Skin epidermis (tissue), 12 donors: ENCODE measurements at regions not wholly inside any gene's neighbourhood (a gene's known extent, or its start where the extent isn't known, plus 50 kb on each side); places are given as distances from the start of the nearest gene placed in this dataset.

Experiments used
- H3K27ac ChIP-seq, 21 experiments: fragments of 200-600 bp; sonication (generic) in 11 of 21; one replicate each; pipeline ENCODE4 v1.5.0; 2020; ENCODE audit warnings: mild to moderate bottlenecking in 3 of 21, inconsistent platforms in 2 of 21, moderate library complexity in 2 of 21
- H3K4me3 ChIP-seq, 7 experiments: fragments of 200-600 bp; sonication (generic) in 2 of 7; one replicate each; pipeline ENCODE4 v1.5.0; 2020; ENCODE audit warnings: inconsistent platforms in 2 of 7, mild to moderate bottlenecking in 2 of 7, moderate library complexity in 1 of 7

DNA sequence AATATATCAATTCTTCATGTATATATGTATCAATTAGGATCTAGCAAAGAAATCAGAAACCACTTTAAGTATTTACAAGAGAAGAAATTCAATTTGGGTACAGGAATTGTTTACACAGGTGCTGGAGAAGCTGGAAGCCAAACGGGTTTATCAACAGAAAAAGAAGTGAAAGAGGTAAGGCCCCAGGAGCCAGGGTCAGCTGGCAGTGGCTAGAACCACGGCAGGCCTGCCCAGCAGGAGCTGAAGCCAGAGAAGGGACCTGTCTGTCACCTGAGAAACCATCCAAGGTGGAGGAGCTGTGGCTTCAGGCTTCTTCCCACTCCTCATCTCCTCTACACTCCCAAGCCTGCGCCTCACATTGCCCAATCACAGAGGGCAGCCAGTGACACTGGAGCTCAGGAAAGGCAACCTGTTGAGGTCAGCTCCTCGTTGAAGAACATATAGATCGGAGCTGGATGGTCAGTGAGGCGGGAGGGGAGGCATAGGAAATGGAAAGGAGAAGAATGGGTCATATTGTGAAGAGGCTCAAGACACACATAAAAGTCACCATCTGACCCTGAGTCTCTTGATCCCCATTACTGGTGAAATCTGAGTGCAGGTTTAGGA, 182.6 kb downstream of the REEP3 start:
- H3K27ac ChIP-seq: peak overlapping the region in 4 of 21 experiments; percentile 25 to 43 (median 30)
- no peak overlapping the region for H3K4me3 ChIP-seq

GRCh38 chr10:63707254-63707910, 186.2 kb downstream of the REEP3 start:
- H3K27ac ChIP-seq: peak overlapping the region in 12 of 21 experiments; percentile 28 to 60 (median 42)
- H3K4me3 ChIP-seq: no peak overlapping the region

DNA sequence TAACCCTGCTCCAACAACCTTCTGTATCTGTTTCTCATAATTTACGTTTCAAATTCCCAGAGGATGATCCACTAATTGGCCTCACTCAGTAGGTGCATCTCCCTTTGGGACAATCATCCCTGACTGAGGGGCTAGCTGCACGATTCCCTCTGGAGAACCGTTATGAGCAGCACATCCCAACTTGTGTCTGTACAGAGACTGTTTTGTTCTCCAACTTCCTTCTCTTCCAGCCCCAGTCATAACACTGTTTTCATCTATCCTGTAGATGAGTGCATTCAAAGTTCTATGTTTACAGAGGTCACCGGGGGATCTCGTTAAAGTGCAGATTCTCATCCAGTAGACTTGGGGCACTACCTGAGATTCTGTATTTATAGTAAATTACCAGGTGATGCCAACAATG, 187.2 kb downstream of the REEP3 start:
- Histone ChIP-seq H3K27ac (peak overlapping the region in 1 of 21 experiments; percentile 56), H3K4me3 (no peak overlapping the region)

- Histone ChIP-seq H3K4me3 (no peak overlapping the region), H3K27ac (peak overlapping the region in 8 of 21 experiments; percentile 5 to 82 (median 66))
Observed at GRCh38 chr10:63710703-63711102, 189.5 kb downstream of the REEP3 start.

GRCh38 chr10:63711361-63711760, 190.2 kb downstream of the REEP3 start:
- peak overlapping the region in 19 of 21 experiments; percentile 11 to 82 (median 64) for H3K27ac ChIP-seq
- H3K4me3 ChIP-seq: no peak overlapping the region

DNA sequence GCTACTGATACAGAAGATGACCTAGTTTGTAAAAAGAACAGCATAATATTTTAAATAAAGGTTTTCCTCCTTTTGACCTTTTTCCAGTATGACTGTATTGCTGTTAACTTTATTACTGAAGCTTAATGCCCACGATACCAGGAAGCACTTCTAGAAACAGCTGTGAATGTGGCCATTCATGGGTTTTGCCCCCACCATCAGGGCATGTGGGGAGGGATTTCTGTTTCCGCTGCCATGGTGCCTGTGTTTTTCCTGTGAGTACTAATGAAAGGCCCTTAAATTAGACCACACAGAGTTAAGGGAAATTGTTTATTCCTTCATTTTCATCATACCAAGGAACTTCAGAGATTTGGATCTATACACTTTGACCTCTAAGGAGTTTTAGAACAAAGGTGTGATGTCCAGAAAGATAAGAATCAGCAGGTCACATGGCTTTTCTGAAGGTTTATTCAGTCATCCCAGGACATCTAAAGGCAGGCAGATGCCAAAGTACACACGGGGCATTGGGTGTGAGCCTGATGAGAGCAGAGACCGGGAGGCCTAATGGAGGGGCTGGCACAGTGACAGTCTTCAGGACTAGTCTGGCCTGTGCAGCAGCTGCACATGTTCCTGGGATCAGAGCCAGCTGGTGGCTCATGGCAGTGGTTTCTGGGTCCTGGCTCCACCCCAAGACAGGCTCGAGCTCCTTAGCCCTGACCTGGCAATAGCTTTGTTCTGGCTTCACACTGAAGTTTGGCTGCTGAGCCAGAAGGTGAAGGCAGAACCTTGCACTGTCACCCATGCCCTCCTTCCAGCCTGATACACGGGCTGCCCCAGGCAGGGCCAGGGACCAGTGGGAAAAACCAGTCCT, 190.9 kb downstream of the REEP3 start:
- Histone ChIP-seq H3K4me3 (no peak overlapping the region), H3K27ac (peak overlapping the region in 20 of 21 experiments; percentile 19 to 82 (median 64))

GRCh38 chr10:63712717-63713115, 191.5 kb downstream of the REEP3 start:
- H3K4me3 ChIP-seq: no peak overlapping the region
- H3K27ac ChIP-seq: peak overlapping the region in 18 of 21 experiments; percentile 8 to 82 (median 65)

DNA sequence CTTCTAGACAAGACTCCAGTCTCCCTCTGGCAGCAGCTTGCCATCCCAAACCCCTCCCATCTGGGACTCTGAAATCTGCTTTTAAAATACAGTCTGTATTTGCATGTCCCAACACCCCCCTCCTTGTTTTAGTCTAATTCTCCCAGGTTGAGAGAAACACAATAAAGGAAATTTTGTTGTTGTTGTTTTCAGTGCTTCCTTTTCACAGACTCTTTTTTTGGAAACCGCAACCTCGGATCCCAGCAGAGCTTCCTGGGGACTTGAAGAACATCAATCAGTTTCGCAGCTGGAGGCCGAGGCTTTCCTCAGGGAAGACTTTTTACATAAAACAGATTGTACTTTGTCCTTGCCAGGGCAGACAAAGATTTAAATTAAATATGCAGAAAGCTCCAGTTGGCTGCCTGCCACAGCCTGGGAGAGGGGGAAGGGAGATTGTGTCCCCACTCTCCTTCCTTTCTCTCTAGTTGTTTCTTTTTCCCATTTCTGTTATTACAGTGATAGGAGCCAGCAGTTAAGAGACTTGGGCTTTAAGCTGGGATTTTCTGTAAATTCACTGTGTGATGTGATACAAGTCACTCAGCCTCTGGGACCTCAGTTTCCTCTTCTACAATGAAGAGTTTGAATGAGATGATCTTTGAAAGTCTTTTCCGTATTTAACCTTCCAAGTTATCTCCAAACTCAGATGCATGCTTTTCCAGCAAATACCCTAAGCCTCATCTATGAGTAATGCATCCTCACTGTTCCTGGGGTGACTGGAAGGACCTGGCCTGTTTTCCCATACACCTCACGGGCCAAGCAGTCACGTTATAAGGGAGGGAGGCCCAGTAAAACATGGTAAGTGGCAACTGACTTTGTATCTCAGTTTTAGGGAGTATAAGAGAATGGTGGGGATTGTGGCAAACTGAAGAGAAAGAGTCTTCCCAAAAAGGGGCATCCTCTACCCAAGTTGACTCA, 192.3 kb downstream of the REEP3 start:
- H3K4me3 ChIP-seq: no peak overlapping the region
- H3K27ac ChIP-seq: peak overlapping the region in 18 of 21 experiments; percentile 8 to 82 (median 65)

DNA sequence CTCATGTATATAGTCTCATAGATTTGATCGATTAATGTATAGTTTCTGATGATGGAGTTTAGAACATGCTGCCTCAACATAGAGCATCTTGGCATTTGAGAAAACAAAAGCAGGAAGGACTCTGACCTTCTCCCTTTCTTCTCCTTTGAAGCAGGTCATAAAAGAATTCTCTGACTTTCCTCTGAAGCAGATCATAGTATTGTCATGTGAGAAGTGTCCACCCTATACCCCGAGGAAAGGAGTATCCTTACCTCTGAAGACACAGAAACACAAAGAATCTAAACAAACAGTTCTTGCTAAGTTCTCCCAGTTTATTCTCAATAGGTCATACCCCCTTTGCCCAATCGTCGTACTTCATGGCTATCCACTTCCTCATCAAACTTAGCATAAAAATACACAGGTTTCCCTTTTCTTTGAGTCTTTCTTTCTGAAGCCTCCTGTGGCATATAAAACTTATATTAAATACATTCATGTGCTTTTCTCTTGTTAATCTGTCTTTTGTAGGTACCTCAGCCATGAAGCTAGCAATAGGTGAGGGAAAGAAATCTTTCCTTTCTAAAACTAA, 194.9 kb downstream of the REEP3 start:
- H3K27ac ChIP-seq: no peak overlapping the region

GRCh38 chr10:63717027-63717715, 196.0 kb downstream of the REEP3 start:
- Histone ChIP-seq H3K4me3 (no peak overlapping the region), H3K27ac (no peak overlapping the region)

More for the DNA sequence above, 194.9 kb downstream of the REEP3 start:
- no peak overlapping the region for H3K4me3 ChIP-seq

GRCh38 chr10:63718006-63718405, 196.8 kb downstream of the REEP3 start:
- Histone ChIP-seq H3K4me3 (no peak overlapping the region), H3K27ac (peak overlapping the region in 2 of 21 experiments; percentile 3 to 9)

GRCh38 chr10:63718421-63718820, 197.2 kb downstream of the REEP3 start:
- H3K27ac ChIP-seq: peak overlapping the region in 2 of 21 experiments; percentile 3 to 9
- H3K4me3 ChIP-seq: no peak overlapping the region

DNA sequence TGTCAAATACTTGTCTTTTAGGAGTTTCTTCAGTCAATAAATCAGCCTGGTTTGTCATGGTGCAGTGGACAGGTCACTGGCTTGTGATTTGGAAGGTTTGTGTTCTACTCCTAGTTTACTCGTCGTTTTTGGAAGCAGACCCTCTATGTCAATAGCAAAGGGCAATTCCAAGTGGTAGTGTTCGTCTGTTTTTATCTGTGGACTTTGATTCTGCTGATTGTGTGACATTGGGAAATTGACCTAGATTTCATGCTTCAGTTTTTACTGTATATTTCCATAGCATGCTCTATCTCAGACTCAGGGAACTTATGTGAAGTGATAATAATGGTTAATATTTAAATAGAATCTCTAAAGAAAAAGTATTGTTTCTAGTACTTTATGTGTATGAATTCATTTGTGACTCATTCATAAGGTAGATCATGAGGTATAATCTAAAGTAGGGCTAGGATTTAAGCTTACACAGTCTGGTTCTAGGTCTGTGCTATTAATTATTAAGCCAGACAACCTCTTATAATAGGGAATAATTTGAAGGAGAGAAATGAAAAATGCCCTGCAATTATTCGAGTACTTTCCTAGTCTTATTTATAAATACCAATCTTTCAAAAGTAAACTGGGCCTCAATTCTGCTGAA, 198.1 kb downstream of the REEP3 start:
- Histone ChIP-seq H3K4me3 (no peak overlapping the region), H3K27ac (peak overlapping the region in 1 of 21 experiments; percentile 1)

DNA sequence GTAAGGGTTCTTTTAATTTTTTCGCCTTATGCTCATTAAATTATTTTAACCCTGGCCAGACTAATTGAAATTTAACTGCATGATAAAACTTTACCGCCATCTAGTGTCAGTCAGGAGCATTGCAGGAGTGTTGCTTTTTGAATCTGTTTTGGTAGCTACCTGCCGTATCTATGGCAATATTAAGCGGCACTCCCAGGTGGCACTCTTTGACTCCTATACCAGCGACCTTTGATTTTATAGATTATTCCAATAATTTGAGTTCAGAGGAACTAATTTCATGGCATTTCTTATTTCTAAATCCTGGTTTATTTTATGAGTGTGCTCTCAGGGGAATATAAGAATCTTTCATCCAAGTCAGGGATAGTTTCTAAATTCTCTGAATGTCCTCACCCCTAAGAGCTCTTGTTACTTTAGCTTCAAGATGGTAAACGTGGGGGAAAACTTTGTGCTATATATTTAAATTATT, 198.9 kb downstream of the REEP3 start:
- peak overlapping the region in 7 of 21 experiments; percentile 7 to 74 (median 46) for H3K27ac ChIP-seq
- no peak overlapping the region for H3K4me3 ChIP-seq

DNA sequence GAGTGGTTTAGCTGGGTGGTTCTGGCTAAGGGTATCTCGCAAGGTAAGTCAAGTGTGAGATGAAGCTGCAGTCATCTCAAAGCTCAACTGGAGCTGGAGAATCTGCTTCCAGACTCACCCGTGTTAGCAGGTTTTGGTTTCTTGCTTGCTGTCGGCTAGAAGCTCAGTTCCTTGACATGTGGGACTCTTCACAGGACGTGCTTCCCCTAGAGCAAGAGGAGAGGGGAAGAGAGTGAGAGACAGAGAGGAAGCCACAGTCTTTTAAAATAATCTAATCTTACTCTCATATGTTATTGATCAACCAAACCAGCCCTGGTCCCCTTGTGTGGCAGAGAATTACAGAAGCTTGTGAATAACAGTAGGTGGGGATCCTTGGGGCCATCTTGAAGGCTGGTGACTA, 199.5 kb downstream of the REEP3 start:
- Histone ChIP-seq H3K4me3 (no peak overlapping the region), H3K27ac (peak overlapping the region in 12 of 21 experiments; percentile 7 to 74 (median 44))

DNA sequence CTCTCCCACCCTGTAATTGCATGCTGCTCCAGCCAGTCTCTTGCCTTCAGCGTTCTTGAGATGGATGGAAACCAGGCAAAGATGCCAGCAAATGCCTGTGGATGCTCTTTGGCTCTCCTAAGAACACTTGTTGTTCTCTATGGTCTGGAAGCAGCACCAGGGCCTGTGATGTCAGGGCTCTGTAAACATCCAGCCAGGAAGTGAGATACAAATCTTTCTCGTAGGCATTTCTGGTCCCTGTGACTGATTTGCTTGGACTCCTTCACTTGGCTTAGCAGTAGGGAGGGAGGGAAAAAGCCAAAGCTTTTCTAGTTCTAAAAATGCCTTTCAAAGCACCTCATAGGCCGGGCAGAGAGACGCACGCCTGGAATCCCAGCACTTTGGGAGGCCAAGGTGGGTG, 201.3 kb downstream of the REEP3 start:
- H3K4me3 ChIP-seq: no peak overlapping the region
- peak overlapping the region in 9 of 21 experiments; percentile 32 to 74 (median 52) for H3K27ac ChIP-seq

DNA sequence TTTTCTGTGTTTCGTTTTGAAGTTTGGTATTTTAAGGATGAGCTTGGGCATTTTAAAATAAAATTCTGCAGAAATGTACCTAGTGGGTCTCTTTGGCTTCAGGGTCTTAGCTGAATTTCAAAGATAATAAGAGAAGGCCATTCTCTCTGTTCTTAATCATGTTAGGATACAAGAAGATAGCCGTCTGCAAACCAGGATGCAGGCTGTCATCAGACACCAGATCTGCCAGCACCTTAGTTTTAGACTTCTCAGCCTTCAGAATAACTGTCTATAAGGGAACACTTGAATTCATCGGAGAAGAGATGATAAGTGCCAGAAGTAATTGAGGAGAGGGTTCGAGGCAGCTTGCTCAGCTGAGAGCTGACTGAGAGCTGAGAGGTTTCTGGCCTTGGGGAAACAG, 202.1 kb downstream of the REEP3 start:
- no peak overlapping the region for H3K4me3 ChIP-seq
- peak overlapping the region in 4 of 21 experiments; percentile 22 to 74 (median 44) for H3K27ac ChIP-seq

DNA sequence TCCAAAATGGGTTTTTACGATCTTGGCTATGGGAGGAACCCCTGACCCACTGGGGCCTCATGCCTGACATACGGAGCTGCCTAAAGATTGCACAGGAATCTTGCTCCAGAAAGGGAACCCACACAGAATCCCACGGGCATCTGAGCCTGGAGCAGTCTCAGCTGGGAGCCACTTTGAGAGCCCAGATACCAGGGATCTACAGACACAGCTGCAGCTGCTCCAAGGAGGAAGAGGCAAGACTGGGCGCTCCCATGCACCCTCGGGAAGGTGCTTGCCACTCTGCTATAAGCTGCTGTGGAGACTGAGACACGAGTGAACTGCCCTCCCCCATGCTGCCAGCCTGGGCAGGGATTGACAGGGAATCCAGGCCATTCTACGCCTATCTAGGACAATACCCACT, 202.5 kb downstream of the REEP3 start:
- H3K4me3 ChIP-seq: no peak overlapping the region
- H3K27ac ChIP-seq: peak overlapping the region in 1 of 21 experiments; percentile 74
